RWPE2 (cell line): ENCODE measurements at regions not wholly inside any gene's neighbourhood (a gene's known extent, or its start where the extent isn't known, plus 50 kb on each side); places are given as distances from the start of the nearest gene placed in this dataset.
"Not testable (repeated sequence)": the region's sequence is repeated elsewhere in the genome, so short reads cannot be mapped to it uniquely, and the experiment has no call there.

ENCODE experiments used
- ATAC-seq: fragments of 200-7000 bp; cut with Tn5 transposase; 3 replicates; pipeline ENCODE4 v1.9.1; 2021; ENCODE audit warnings: low read depth
- DNase-seq: peaks from one replicate; pipeline ENCODE4 v3.0.0-alpha.2; 2020; ENCODE audit warnings: low spot score
- H3K27ac ChIP-seq: fragments of 450-650 bp; 2 replicates; pipeline ENCODE4 v1.5.1; 2017; ENCODE audit warnings: mild to moderate bottlenecking; ENCODE audit not compliant: poor library complexity, severe bottlenecking
- H3K27me3 ChIP-seq: fragments of 250-450 bp; sonication (Bioruptor Pico); 2 replicates; pipeline ENCODE4 v1.5.1; 2021; ENCODE audit warnings: mild to moderate bottlenecking, moderate library complexity; ENCODE audit not compliant: insufficient read depth, poor library complexity, severe bottlenecking
- H3K36me3 ChIP-seq: fragments of 250-450 bp; sonication (Bioruptor Pico); 2 replicates; pipeline ENCODE4 v1.5.1; 2020; ENCODE audit warnings: low read depth, mild to moderate bottlenecking, moderate library complexity
- H3K4me1 ChIP-seq: fragments of 250-450 bp; sonication (Bioruptor Pico); 2 replicates; pipeline ENCODE4 v1.5.1; 2021; ENCODE audit warnings: mild to moderate bottlenecking, moderate library complexity; ENCODE audit not compliant: insufficient read depth, poor library complexity, severe bottlenecking
- H3K4me3 ChIP-seq: fragments of 250-450 bp; sonication (Bioruptor Pico); 2 replicates; pipeline ENCODE4 v1.5.1; 2021; ENCODE audit warnings: mild to moderate bottlenecking, moderate library complexity; ENCODE audit not compliant: severe bottlenecking
- H3K9me3 ChIP-seq: fragments of 250-450 bp; sonication (Bioruptor Pico); 2 replicates; pipeline ENCODE4 v1.5.1; 2021; ENCODE audit warnings: mild to moderate bottlenecking, moderate library complexity; ENCODE audit not compliant: severe bottlenecking
- TF ChIP-seq, protein P1 (sequence below): fragments of 450-650 bp; IDR thresholded peaks from one replicate; pipeline ENCODE4 v1.5.1; 2017; ENCODE audit warnings: mild to moderate bottlenecking, moderate library complexity; ENCODE audit not compliant: poor library complexity, severe bottlenecking

DNA sequence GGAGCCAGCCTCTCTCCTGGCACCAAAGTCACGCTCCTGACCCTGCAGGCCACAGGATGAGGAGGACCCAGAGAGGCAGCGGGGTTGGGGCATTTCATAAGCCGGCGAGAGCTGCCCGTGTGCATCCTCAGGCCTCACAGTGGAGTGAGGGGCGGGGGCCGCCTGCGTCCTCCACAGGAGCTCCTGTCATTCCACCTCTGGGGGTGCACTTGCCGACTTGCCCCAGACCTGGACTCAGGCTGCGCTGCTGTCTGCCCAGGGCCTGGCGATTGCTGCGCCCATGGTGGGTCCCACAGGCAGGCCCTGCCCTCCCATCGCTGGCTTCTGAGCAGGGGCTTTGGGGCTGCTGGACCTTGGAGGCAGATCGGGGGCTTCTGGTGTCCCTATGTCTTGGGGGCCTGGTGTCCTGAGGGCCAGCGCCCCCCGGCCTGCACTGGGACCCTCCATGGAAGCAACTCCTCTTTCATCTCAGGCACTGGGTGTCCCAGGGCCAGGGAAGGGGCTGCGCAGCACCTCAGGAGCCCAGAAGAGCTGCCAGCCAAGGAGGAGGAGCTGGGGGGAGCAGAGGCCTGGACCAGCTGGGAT, 184.0 kb downstream of the GOLGA6L6 start:
- Histone ChIP-seq H3K27me3 (peaks cover 16% of the 10 kb centered on the region), H3K27ac (no peak overlapping the region), H3K9me3 (no peaks in the 10 kb centered on the region), H3K36me3 (no peaks in the 10 kb centered on the region), H3K4me3 (no peak overlapping the region), H3K4me1 (no peaks in the 10 kb centered on the region)
- TF ChIP-seq, protein P1, sequence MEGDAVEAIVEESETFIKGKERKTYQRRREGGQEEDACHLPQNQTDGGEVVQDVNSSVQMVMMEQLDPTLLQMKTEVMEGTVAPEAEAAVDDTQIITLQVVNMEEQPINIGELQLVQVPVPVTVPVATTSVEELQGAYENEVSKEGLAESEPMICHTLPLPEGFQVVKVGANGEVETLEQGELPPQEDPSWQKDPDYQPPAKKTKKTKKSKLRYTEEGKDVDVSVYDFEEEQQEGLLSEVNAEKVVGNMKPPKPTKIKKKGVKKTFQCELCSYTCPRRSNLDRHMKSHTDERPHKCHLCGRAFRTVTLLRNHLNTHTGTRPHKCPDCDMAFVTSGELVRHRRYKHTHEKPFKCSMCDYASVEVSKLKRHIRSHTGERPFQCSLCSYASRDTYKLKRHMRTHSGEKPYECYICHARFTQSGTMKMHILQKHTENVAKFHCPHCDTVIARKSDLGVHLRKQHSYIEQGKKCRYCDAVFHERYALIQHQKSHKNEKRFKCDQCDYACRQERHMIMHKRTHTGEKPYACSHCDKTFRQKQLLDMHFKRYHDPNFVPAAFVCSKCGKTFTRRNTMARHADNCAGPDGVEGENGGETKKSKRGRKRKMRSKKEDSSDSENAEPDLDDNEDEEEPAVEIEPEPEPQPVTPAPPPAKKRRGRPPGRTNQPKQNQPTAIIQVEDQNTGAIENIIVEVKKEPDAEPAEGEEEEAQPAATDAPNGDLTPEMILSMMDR, result no peak
- ATAC-seq, result peak; percentile 1; the same call in 1 of the 3 replicates
- DNase-seq, result peak; percentile 80

DNA sequence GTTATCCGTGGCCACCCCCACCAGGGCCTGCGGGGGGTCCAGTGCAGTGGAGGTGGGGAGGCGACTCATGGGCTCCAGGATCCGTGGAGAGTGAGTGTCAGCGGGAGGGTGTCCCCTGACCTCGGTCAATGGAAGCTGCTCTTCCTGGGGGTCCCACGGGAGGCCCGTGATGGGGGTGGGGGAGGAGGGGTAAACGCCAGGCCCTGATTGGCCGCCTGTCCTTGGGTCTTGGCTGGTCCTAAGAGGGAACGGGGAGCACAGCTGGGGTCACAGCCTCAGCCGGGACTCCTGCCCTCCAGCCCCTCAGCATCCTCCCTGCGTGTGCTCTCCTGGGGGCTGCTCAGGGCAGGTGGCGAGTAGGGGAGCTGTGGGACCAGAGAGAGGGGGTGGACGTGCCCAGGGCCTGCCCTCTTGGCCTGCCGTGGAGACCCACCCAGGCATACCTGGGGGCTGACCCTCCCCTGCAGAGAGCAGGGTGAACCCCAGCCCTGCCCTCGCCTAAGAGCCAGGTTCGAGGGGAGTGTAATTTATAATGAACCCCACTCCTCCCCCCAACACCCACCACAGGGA, 184.6 kb downstream of the GOLGA6L6 start:
- Histone ChIP-seq H3K4me3 (no peak overlapping the region), H3K9me3 (no peaks in the 10 kb centered on the region), H3K27me3 (peaks cover 13% of the 10 kb centered on the region), H3K27ac (no peak overlapping the region), H3K36me3 (no peaks in the 10 kb centered on the region), H3K4me1 (no peaks in the 10 kb centered on the region)
- TF ChIP-seq, protein P1, result no peak
- no peak; the same call in 2 of the 3 replicates for ATAC-seq
- DNase-seq, result peak; percentile 73

DNA sequence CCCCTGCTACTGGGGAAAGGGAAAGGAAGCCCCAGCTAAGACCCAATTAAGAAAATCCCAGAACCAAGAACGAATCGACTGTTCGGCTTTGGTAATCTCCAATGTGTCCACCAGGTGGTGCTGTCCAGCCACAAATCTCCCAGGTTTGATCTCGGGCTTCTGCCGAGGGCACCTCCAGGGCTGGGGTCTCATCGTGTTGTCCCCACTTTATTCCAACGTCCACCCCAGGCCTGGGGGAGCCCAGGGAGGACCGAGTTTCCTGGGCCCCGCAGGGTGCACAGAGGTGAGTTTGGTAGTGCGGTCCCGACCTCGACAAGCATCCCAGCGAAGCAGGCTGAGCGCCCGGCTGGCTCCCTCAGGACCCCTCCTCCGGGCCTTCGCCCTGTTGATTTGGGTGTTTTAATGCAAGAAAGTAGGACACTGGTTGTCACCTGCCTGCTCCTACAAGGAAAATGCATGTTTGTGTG, 185.1 kb downstream of the GOLGA6L6 start:
- TF ChIP-seq, protein P1, result peak; percentile 88
- no peaks in the 10 kb centered on the region for H3K36me3 ChIP-seq
- H3K9me3 ChIP-seq, result no peaks in the 10 kb centered on the region
- peaks cover 10% of the 10 kb centered on the region for H3K27me3 ChIP-seq
- ATAC-seq (peak; percentile 58), DNase-seq (peak; percentile 73)
- no peak overlapping the region for H3K4me3 ChIP-seq
- no peak overlapping the region for H3K27ac ChIP-seq
- H3K4me1 ChIP-seq, result no peaks in the 10 kb centered on the region

DNA sequence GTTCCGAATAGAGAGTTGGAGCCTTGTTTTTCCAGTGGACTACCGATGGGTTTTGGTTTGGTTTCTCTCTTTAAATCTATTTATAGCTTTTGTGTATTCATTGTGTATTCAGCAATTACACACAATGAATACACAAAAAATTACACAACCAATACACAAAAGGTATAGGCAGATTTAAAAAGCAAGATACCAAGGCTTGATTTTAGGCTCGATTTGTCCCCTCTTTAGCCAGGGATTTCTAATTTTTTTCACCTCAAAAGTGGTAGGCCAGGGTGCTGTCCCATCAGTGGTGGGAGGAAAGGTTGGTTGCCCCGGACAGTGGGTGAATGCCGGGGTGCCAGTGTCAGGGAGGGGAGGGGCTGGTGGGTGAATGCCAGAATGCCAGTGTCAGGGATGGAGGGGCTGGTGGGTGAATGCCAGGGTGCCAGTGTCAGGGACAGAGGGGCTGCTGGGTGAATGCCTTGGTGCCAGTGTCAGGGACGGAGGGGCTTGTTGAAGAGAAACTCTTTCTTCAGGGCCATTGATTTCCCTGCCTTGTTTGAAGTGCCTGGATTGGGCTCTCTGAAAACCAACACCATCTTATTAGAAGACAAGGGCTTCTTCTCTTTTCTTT, 186.2 kb downstream of the GOLGA6L6 start:
- ATAC-seq (no peak), DNase-seq (peak; percentile 67)
- Histone ChIP-seq H3K27ac (no peak overlapping the region), H3K27me3 (peaks cover 8% of the 10 kb centered on the region), H3K9me3 (no peaks in the 10 kb centered on the region), H3K36me3 (no peaks in the 10 kb centered on the region), H3K4me1 (no peaks in the 10 kb centered on the region), H3K4me3 (no peak overlapping the region)
- TF ChIP-seq, protein P1, result no peak

DNA sequence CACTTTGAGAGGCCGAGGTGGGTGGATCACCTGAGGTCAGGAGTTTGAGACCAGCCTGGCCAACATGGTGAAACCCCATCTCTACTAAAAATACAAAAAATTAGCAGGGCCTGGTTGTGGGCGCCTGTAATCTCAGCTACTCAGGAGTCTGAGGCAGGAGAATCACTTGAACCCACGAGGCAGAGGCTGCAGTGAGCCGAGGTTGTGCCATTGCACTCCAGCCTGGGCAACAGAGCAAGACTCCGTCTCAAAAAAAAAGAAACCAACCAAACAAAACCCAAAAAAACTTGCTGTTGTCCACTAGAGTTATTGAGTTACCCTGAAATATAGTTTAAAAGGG, 186.7 kb downstream of the GOLGA6L6 start:
- ATAC-seq, H3K4me1 ChIP-seq, H3K27ac ChIP-seq, H3K36me3 ChIP-seq, H3K4me3 ChIP-seq, DNase-seq, H3K27me3 ChIP-seq, H3K9me3 ChIP-seq: not testable (repeated sequence)
